SHP77 (cell line): ENCODE measurements at regions not wholly inside any gene's neighbourhood (a gene's known extent, or its start where the extent isn't known, plus 50 kb on each side); places are given as distances from the start of the nearest gene placed in this dataset.
"Not testable (repeated sequence)": the region's sequence is repeated elsewhere in the genome, so short reads cannot be mapped to it uniquely, and the experiment has no call there.

ENCODE experiments used
- DNase-seq, 2 experiments: peaks; one replicate each; lab custom pipeline; 2025; lab: John Stamatoyannopoulos, UW

DNA sequence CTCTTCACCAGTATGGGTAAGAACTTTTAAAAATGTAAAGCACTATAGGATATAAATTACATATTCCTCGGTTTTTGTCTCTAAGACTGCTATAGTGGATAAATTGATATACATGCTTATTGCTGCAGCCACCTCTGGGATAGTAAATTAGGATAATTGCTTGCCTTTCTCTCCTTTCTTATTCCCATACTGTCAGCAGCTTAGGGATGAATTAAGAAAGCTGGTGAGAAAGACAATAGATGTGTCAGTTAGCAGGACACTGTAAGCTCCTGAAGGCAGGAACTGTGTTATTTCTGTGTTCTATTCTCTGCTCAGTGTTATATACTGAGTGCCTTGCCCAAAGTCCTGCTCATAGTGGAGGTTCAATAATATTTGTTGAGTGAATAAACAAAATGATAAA is 828.6 kb upstream of the ACVR2A start:
- no peak for DNase-seq

DNA sequence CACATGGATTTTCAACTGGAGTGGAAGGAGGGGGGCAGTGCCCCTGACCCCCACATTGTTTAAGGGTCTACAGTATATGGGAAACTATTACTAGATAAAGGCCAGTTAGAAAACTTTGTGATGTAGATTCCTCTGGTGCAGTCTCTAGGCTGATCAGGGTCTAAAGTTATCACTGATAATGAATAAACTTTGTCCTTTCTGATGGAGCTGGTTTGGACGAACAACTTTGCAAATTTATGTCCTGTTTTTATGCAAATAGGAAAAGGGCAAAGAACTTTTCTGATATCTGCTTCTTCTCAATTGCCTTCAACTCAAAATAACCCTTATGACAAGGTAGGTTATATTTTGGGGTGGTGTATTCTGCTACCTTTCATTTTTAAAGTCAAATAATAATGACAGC is 829.2 kb upstream of the ACVR2A start:
- DNase-seq: no peak

DNA sequence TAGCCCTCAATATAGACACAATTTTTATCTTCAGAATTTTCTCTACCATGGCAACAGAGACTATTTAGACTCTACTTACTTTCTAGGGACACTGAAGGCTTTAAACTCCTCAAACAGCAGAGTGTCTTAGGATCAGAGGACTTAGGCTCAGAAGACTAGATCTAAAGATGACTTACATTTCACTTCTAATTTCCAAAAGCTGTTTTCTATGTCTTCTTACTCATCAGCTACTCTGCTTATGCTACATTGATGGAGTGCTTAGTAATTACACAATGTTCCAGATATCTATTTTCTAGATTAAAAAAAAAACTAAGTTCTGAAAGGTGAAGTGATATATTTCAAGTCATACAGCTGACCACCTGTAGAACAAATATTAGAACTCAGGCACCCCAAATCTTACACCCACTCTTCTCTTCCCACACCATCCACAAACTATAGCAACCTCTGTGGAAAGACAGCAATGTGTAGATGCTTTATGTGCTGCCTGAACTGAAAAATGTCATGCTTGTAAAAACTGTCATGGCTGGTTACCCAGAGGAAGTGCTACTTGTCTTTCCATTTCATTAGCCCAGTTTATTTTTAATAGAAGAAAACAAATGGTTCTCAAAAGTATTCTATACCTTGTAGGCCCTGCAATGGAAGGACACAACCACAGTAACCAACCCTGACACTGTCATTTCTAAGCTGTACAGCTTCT is 831.0 kb upstream of the ACVR2A start:
- DNase-seq: no peak

DNA sequence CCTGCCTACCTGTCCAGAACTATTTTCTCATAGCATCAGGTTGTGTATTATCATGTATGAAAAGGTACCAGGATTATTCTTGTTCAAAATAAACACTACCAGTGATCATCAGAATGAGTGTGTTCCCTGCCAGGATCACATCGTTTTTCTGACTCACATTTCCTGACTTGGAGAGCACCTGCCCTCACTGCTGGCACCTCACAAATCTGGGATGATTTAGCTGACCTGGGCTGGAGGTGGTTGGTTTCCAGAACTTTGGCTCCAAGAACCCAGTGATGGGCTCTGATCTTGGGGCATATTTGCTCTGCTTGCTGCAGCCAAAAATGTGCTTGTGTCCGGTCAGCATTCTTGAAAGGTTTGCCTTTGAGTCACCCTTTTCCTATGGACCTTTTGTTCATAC is 836.3 kb upstream of the ACVR2A start:
- no peak for DNase-seq

DNA sequence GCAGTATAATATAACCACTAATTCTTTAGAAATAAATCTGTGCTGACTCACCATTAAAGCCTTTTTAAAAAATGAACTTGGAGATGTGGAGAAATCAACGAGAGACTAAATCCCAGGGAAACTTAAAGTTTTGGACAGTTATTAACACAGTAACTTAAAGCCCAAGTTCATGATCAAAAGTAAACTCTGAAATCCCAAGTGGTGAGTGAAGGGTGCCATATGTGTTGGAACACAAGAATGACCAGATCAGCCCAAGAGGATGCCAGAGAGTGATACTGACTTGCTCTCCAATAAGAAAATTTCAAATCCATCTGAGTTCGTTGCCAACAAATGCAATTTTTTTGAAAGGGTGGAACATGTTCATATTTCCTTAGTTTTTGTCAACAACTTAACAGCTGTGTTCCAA is 838.1 kb upstream of the ACVR2A start:
- DNase-seq: no peak

DNA sequence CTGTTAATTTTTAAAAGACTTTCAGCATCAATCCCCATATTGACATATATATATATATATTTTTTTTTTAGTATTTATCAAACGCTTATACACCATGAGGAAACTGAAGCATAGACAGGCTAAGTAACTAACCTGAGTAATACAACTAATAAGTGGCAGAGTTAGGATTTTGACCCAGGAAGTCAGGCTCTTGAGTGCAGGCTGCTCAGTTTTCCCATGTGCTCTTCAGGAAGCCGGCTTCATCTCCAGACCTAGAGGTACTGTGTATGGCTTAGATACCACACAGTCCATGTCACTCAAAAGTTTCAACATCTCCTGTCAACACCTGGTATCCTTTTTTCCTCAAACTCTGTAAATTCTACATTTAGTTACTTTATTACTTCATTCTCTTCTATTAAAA is 841.7 kb upstream of the ACVR2A start:
- no peak for DNase-seq

DNA sequence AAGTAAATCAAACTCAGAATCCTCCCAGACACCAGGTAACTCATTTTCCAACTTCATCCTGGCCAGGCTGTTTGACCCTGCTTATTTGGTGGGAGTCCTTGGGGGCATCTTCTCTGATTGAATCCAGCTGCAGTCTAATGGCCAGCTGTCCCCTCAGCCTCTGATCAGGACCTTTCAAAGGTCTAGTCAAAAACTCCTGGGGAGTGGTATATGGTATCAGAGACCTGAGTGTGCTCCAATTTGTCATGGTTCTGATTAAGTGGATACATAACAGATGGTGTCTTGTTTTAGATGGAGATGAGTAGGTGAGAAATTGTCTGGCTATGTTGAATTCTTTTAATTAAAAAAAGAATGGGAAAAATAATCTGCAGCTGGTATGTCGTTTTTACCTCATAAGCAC is 842.6 kb upstream of the ACVR2A start:
- DNase-seq: no peak

DNA sequence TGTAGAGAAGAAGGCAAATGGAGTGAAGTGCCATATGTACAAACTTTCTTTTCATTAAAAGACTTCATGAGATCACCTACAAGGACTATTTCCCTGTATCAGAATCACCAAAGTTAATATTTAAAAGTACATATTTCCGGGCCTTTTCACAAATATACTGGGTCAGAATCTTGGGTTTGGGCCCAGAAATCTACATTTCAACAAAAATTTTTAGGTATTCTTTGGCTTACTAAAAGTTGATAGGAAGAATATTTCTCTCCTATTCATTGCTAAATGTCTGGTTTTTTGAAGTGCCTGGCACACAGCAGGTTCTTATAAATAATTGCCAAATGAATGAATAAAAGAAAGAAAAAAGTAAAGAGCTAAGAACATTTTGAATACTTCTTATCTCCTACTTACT is 843.8 kb upstream of the ACVR2A start:
- DNase-seq: no peak

DNA sequence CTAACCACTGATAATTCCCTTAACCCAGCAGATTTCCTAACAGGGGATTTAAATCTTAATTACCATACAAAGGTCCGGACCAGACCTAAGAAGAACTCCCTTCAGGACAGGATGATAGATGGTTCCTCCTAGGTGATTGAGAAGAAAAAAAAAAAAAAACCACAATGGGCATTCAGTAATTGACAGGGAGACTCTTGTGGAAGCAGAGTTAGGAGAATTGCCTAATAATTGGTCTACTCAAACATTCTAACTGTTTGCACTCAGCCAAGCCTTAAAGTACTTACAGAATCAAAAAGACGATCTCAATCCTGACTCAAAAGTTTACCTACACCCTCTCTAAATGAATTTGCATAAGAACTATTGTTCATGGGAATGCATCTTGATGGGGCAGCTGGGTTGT is 844.7 kb upstream of the ACVR2A start:
- not testable (repeated sequence) for DNase-seq

DNA sequence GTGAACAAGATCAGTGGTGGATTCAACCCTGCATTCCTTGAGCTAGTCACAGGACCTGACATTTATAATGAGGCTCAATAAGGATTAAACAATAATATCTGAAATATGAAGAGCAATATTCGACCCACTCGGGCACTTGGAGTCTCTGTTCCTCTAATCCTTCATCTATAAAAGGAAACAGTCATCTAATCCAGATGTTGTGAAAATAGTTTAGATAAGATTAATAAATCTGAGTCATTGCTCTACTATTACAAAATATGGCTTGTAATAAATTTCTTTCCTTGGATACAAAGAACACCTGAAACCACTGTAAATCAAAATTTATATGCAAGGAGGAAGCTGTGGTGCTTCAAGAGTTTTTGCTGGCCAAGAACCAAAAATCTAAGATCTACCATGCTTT is 846.9 kb upstream of the ACVR2A start:
- no peak for DNase-seq

DNA sequence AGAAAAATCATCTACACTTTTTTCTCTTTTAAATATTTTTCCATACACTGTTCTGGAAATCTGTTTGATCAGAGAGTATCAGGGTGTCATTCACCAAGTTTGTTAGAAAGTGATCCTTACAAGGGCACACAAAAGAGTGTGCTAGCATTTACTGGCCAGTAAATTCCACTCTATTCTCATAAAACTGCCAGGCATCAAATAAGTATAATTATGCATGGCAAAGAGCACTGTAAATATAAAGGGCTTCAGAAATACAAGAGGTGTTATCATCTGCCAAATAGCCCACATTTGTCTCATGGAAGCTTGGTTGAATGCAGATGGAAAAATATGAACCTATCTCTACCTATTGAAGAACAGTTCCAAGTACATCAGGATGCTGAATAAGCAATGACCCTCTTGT is 847.3 kb upstream of the ACVR2A start:
- DNase-seq: no peak

DNA sequence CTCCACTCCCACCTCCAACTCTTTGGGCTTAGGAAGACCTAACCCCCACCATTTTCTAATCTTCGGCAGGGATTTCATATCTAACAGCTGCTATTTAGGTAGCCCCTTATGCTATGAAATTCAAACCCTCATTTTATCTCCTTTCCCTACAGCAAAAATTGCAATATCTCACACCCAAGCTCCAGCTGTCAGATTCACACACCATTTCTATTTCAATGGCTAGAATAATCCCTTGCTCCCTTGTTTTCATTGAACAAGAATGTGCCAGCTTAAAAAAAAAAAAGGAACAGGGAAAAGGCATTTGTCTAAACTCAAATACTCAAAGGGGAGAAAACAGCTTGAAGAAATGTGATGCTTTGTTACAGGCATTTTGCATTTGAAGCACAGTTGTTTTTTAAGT is 850.6 kb upstream of the ACVR2A start:
- no peak for DNase-seq

DNA sequence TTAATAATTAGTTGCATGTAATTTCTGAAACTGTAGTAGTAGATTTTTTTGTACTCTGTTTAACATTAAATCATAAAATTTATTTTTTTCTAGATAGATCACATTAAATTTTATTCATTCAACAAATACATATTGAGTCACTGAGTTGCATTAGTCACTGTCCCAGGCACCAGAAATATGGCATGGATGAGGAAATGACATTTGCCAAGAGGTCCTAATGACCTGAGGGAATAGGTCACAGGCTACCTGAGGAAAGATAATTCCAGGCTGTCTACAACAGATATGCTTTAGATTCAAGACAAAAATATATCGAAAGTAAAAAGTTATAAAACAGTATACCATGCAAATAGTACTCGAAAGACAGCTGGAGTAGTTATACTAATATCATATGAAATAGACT is 852.4 kb upstream of the ACVR2A start:
- DNase-seq: no peak

DNA sequence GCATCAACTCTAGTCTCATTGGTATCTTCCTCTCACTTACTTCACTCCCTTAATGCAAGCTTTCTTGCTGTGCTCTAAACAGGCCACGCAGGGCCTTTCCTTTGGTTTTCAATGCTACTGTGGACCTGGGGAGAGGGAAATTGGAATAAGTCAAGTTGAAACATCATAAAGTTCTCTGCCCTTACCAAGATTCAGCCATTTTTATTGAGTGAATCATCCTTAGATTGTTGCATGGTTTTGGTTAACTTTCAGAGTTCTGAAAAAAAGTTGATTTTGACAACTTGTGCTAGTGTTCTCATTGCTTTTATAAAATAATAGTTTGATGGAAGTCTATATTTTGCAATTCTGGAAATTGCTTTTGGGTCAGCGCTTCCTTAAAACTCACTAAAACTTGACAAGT is 852.8 kb upstream of the ACVR2A start:
- DNase-seq: no peak

DNA sequence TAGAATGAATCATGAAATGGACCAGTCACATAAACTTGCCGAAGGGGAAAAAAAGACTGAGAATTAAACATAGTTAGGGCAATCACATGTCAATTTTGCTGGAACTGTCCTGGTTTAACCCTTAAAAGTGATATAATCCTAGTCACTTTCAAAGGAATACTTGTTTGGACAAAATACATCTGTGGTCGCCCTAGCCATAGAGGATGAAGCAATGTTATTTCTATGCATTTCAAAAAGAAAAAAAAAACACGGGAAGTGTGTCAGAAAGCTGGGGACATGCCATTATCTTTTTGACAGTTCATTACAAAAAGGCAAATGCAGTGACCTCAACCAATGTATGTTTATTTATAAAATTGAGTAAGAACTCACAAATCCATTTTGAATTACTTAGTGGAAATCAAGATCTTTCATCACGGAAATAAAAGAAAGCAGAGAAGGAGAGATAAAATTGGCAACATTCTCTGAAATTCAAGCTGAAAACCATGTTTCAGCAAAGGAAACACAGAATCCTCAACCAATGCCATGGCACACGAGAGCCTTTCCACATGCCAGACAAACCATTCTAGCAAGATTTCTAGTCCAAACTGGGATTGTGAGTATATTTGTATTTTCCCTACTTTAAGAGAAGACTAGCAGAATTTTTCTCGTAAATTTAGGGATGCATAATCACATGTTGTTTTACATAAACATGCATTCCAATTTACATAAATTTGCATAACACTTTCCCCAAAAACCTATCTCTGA is 854.3 kb upstream of the ACVR2A start:
- no peak for DNase-seq

DNA sequence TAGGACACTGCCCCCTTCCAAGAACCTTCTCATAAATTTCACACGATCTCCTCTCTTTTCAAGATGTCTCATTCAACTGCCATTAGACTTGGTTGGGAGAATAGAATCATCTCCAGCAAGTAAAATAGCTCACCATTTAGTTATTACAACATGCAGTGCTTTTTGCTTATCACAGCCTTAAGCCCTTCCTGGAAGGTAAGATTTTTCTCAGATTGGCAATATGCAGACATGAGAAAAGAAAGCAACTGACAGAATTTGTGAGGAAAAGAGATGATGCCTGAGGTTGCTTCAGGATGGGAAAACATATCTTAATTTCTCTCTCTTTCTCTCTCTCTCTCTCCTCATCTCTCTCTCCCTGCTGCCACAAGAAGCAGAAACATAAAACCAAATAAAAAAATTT is 855.1 kb upstream of the ACVR2A start:
- DNase-seq: no peak

DNA sequence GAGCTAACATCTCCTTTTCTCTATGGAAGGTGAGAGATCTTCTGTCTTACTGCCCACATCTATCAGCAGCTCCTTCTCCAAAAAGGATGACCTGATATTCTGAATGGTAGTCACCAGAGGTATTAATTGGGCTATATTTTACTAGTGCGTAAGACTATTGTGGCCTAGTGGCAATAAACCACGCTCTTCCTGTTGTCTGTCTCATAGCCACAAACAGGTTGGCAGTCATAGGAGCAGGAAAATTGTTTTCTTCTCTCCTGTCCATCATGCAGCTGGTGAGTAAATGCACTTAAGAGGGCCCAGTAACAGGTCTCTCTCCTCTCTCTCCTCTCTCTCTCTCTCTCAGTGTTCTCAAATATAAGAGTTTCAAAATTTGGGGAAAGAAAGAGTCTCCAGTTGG is 856.8 kb upstream of the ACVR2A start:
- no peak for DNase-seq

DNA sequence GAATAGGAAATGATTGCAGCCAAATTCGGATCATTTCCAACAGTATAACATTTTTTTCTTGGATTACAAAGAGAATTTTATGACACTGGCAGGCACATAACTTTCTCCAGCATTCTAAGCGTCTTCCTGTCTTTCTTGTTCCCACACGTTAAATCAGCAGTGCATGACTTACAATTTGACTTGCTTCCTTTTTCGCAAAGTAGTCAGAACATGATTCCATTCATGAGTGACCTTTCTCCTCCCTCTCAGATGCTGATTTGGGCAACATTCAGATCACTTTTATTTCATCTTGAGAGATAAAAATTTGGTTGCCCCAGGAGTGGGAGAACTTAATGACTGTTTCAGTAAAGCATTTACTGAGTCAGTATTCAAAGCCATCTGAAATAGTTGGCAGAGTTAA is 858.7 kb upstream of the ACVR2A start:
- no peak for DNase-seq

DNA sequence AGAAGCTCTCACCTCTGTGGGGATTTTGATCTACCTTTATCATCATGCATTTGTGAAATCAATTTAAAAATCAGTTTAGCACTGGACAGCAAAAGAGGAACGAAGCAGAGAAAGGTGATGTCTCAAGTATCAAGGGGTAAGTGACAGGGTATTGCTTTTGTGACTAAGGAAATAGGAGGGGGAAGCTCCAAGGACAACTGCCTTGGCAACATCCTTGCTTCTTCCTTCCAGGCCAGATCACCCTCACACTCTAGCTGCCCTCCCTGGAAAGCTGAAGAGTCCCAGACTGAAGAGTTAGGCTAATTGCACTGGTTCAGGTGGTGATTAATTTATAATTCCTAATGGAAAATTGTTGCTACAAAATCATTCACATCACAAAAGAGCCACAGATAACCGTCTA is 859.1 kb upstream of the ACVR2A start:
- no peak for DNase-seq

DNA sequence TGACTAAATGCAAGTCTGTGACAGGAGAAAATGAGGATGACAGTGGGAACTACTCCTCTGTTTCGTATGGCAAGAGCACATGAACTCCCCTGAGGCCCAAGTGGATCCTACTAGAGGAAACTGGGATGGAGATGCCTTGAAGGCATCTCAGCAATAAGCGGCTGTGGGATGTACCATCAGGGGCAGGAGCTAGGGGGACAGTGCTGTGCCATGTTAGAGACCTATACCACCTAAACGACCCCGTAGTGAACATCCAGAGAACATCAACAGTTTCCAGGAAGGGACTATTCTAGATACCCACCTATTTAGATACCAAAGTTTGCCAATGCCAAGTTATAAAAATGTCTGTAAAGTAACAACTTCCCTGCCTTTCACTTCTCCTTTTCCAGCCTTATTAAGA is 860.8 kb upstream of the ACVR2A start:
- no peak for DNase-seq

DNA sequence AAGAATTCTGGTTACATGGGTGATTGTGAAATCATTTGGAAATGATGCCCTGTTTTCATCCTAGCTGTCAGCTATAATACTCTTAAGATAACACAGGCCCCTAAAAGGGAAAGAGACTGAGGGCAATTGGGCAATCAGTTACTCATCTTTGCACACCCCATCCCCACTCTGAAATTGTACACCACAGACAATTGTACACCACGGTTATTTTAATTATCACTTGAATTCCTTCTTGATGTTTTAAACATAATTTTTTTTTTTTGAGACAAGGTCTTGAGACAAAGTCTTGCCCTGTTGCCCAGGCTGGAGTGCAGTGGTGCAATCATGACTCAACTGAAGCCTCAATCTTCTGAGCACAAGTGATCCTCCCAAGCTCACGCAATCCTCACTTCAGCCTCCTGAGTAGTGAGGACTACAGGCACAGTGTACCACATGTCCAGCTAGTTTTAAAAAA is 862.4 kb upstream of the ACVR2A start:
- no peak for DNase-seq

DNA sequence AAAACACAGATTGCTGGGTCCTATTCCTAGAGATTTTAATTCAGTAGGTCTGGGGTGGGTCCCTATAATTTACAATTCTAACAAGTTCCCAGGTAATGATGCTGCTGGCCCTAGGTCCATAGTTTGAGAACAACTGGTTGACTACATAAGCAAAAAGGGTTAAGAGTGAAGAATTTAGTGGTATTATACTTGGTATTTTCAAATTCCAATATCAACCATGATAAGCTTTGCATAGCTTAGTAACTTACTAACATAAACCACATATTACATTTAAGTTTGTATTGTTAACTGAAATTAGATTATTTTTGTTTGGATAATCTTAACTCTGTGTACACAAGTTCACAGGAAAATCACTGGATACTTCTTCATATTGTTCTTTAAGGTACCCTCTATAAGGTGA is 862.9 kb upstream of the ACVR2A start:
- DNase-seq: no peak

DNA sequence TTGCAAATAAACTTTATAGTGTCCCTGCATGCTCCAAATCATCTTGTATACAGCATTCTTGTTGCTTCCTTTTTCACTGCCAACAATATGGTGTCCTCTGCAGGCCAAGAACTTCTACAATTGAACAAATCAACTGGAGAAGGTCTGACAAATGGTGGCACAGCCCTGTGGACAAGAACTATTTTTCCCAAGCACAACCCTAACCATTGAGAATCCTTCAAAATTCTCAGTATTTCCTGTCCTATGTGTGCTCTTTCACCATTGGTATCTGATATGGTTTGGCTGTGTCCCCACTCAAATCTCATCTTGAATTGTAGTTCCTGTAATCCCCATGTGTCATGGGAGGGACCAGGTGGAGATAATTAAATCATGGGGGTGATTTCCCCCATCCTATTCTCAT is 865.1 kb upstream of the ACVR2A start:
- DNase-seq: no peak
